GM08714 (cell line): ENCODE measurements at regions not wholly inside any gene's neighbourhood (a gene's known extent, or its start where the extent isn't known, plus 50 kb on each side); places are given as distances from the start of the nearest gene placed in this dataset.
"Not testable (repeated sequence)": the region's sequence is repeated elsewhere in the genome, so short reads cannot be mapped to it uniquely, and the experiment has no call there.

Experiments
- H3K4me3 ChIP-seq: fragments of 200-500 bp; sonication (Bioruptor generic); 2 replicates; pipeline ENCODE4 v1.5.1; 2014; ENCODE audit warnings: mild to moderate bottlenecking, low read length, inconsistent platforms
- ZNF274 ChIP-seq: IDR thresholded peaks from 2 replicates; pipeline ENCODE4 v1.6.1; 2012; ENCODE audit warnings: mild to moderate bottlenecking, low read depth, low read length

DNA sequence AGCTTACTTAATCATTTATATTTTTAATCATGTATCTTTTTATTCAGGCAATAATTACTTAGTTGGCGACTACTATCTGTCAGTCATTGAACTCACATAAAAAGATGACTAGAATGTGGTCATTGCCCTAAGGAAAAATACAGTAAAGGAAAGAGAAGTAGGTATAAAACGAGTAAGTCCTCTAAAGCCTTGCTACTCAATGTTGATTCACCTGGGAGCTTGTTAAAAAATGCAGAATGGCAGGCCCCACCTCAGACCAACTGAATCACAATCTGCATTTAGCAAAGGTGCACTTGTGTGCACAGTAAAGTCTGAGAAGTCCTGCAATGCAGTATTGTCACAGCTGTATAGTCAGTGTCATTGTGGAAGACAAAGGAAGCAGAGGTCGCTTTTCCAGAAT is 592.4 kb downstream of the CSNK1G3 start:
- TF ChIP-seq ZNF274: no peak
- no peak overlapping the region for H3K4me3 ChIP-seq

DNA sequence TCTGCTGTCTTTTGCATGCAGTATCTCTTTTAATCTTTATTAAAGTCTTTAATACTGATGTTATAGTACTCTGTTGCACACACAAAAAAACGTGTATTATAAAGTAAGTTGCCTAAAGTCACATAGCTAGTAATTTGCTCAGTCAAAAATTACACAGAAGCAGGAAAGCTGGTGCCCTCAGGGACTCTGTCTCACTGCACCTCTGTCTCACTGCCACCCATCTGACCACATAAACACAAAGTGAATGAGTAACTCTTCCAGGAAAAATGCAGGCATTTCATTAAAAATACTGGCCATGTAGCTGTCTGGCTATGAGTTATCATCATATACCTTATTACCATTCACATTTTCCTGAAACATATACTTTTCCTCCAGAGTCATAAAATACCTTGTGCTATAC is 591.7 kb downstream of the CSNK1G3 start:
- H3K4me3 ChIP-seq: no peak overlapping the region

DNA sequence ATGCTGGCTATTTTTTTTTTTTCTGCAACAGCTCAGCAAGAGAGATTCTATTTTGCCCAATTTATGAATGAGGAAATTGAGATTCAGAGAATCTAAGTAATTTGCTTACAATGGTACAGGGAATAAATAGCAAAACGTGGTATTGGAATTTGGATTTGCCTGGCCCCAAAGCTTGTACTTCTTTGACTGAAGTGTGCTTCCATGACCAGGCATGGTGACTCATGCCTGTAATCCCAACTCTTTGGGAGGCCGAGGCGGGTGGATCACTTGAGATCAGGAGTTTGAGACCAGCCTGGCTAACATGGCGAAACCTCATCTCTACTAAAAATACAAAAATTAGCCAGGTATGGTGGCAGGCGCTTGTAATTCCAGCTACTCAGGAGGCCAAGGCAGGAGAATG is 591.1 kb downstream of the CSNK1G3 start:
- not testable (repeated sequence) for H3K4me3 ChIP-seq

More for the DNA sequence above, 591.7 kb downstream of the CSNK1G3 start:
- no peak for TF ChIP-seq ZNF274

DNA sequence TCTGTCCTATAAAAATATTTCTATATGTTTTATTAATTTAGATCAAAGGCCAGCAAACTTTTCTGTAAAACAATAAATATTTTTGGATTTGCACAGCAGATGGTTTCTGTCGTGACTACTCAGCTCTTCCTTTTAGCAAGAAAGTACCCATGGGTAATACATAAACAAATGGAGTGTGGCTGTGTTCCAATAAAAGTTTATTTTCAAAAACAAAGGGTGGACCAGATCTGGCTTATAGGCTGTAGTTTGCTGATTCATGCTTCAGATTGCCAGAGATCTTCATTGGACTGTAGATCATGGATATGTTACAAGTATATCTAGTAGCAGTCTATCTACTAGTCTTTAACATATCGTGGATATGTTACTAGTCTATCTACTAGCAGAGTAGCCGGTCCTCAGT is 590.5 kb downstream of the CSNK1G3 start:
- H3K4me3 ChIP-seq: no peak overlapping the region
- TF ChIP-seq ZNF274: no peak

DNA sequence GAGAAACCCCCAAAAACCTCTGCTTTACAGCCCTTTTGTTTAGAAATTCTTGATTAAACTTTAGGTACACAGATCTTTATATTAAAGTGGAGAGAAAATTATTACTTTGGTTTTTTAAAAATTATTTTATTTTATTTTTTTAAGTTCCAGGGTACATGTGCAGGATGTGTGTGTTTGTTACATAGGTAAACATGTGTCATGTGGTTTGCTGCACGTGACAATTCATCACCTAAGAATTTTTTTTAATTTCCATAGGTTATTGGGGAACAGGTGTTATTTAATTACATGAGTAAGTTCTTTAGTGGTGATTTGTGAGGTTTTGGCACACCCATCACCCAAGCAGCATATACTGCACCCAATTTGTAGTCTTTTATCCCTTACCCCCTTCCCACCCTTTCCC is 581.7 kb downstream of the CSNK1G3 start:
- no peak overlapping the region for H3K4me3 ChIP-seq
- TF ChIP-seq ZNF274: no peak

DNA sequence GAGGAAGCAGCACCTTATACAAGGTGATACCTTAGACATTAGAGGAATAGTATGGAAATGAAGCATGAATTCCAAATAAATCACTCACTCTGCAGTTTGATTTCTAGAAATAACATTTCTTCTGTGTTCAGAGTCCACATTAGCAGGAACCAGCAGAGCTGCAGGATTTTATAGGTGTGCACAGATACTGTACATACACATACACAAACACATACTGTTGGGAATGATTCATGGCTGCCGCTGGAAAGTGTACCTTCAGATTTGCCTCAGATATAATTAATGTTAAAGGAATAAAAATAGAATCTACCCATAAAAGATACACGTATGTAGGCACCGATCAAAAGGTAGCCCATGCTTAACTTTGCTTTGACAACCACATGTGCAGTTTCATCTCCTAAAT is 578.1 kb downstream of the CSNK1G3 start:
- no peak for TF ChIP-seq ZNF274
- no peak overlapping the region for H3K4me3 ChIP-seq

DNA sequence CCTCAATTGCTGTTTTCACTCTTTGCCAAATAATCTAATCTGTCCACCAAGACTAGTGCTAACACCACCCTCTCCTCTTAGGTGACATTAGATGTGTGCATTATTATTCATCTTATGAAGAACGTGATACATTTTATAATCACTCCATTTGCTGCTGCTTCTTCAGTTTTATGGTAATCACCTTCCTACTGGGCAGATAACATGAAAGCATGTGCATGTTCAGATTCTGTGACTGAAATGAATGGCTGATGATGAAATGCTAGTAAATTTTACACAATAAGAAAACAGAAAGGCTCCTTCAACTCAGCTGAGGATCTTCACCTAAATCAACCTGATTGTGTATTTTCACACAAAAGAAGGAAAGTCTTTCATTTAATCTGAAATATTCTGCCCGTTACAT is 577.6 kb downstream of the CSNK1G3 start:
- no peak overlapping the region for H3K4me3 ChIP-seq
- no peak for TF ChIP-seq ZNF274

DNA sequence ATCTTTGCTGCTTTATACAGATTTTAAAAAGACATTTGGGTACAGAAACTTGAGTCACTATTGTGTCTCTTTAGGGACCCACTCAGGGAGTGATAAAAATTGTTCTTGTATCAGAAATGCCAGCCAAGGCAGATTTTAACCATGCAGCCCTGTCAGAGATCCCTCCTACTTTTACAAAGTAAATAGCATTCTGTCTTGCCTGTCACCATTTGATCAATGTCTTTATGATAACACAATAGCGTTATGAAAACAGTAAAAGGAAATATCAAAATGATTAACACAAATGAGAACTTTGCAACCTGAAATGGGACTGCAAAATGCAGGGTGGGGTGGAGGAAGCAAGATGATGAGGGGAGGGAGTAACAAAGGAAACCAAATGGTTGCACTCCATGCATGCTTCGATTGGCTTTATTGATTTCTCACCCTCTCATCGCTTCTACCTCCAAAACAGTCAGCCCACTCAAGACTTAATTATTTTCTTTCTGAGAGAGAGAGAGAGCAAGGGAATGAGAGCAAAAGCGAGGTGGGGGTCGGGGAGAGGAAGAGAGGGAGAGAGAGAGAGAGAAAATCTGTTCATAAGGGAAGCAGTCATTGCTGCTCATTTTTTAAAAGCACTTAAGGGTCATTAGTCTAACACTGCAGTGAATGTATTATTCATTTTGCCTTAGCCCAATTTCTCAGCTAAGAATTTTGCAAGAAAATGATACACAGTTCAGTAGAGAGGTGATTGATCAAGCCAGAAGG is 576.5 kb downstream of the CSNK1G3 start:
- no peak for TF ChIP-seq ZNF274
- H3K4me3 ChIP-seq: no peak overlapping the region

DNA sequence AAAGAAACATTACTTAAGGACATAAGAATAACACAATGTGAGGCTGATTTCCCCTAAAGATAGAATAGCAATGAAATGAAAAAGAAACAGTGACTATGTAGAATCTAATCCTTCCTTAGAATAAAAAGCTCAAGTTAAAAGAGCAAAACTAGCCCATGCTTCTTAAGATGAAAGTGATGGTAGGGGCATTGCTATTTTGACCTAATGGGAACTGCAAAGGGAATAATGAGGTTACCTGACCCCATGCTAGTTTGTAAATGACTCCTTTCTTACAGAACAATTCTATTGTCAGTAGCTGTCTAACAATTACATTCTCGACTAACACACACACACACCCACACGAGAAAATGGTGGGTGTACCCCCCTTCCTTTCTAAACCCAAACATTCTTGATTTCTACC is 575.8 kb downstream of the CSNK1G3 start:
- no peak for TF ChIP-seq ZNF274
- no peak overlapping the region for H3K4me3 ChIP-seq

DNA sequence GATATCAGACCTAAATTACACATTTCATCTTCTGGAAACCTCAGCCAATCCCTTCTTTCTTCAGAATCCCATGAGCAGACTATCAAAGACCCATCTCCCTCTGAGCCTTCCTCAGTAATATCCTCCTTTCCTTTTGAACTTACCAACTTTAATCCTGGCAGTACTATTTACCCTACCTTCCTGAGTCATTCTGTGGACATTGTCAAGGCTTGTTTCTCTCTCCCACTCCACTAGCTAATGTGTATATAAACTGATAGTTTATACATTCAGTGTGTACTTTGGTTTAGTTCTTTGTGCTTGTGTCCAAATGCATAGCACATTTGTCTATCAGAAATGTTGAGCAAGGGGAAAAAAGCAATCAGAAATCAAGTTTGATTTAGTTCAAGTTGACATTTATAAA is 568.3 kb downstream of the CSNK1G3 start:
- TF ChIP-seq ZNF274: no peak
- no peak overlapping the region for H3K4me3 ChIP-seq

DNA sequence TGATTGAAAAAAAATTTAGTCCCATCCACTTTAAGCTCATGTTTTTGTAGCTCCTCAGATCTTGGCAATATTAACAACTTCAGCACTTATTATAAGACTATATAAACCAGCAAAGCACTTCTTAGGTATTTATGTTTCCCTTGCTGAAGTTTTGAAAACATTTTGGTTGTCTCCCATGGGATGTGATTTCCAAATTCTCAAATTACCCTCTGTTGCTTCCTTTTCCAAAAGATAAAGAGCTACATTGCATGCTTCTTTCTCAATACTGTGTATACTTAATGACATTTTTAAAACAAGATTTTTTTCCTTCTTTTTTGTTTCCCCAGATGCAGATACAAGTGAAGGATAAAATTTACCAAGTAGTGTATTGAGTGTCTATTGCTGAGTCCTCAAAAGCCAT is 567.1 kb downstream of the CSNK1G3 start:
- no peak for TF ChIP-seq ZNF274
- no peak overlapping the region for H3K4me3 ChIP-seq

DNA sequence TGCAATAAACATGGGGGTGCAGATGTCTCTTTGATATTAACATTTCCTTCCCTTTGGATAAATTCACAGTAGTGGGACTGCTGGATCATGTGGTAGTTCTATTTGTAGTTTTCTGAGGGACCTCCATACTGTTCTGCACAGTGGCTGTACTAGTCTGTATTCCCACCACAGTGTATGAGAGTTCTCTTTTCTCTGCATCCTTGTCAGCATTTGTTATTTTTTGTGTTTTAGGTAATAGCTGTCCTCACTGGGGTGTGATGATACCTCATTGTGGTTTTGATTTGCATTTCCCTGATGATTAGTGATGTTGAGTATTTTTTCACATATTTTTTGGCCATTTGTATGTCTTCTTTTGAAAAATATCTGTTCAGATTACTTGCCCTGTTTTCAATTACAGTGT is 562.5 kb downstream of the CSNK1G3 start:
- no peak overlapping the region for H3K4me3 ChIP-seq
- no peak for TF ChIP-seq ZNF274

DNA sequence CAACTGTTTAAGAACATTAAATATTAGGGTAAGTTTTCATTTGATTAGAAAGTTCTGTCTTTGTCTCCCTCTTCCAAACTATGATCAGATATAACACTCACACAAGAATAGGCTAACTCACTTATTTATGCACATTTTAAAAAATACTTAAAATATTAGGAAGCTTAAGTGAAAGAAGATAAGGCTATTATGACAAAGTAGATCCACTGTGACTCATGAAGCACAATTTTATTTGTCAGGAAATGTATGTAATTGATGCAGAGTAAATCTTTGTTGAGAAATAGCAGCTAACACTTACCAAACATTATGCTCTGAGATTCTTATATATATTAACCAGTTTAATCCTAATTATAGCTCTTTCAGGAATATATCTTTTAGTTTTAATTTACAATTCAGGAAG is 560.6 kb downstream of the CSNK1G3 start:
- H3K4me3 ChIP-seq: no peak overlapping the region
- TF ChIP-seq ZNF274: no peak

DNA sequence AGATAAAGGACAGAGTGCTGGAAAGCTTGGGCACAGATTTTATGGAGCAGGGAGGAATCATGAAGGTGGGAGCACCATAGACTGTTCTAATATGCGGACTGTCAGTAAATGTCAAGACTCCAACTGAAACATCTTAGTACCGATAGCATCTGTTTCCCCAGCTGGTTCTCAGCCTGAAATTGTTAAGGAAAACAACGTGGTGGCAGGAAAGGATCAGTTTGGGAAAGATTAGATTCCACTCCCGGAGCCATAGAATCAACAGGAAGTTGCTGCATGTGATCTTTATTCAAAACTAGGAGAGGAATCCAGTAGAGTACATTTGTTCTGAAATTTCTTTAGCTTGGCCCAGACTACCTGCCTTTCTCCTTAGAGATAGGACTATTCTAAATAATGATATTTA is 559.1 kb downstream of the CSNK1G3 start:
- TF ChIP-seq ZNF274: no peak
- no peak overlapping the region for H3K4me3 ChIP-seq

DNA sequence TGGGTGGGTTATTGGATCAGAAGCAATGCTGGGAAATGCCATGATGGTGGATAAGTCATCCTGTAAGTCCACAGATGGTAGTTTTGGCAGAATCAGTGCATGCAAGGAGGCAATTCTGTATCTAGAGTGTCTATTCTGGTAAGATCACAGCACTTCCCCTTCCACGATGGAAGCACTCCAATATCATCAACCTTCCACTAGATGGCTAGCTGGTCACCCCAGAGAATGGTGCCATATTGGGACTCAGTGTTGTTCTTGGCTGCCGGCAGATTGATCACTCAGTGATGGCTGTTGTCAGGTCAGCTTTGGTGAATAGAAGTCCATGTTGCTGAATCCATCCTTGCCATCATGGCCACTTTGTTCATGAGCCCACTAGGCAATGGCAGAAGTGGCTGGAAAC is 553.5 kb downstream of the CSNK1G3 start:
- no peak overlapping the region for H3K4me3 ChIP-seq
- TF ChIP-seq ZNF274: no peak

DNA sequence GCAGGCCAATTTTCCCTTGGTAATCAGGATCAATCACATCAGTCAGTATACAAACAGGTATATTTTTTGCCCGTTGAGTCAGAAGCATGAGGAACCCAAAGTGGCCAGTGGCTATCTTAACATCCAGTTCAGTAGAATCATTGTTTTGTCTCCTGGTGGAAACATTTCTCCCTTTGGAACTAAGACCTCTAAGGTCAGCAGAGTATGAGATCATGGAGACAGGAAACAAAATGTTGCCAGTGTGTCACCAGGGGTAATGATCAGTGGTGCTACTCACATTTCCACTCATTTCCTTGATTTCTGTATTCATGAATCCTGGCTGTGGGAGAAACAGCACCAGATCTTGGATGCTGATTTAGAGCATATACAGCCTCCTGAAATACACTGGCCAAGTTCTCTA is 553.0 kb downstream of the CSNK1G3 start:
- no peak for TF ChIP-seq ZNF274
- H3K4me3 ChIP-seq: no peak overlapping the region

DNA sequence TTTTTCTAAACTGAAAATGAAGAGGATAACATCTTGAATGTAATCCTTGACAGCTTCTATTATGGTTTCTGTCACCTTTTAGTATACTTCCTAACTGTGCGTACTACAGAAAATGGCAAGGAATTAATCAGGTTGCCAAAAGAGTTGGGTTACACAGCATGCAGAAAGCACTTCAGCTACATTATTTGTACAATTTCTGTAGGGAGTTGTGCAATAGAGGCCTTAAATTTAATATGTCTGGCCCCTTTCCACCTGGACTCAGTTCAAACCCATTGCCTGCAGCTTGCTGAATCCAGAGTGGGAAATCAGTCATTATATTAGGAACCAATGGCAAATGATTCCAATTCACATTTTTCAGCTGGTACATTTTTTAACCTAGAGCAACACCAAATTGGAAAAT is 549.7 kb downstream of the CSNK1G3 start:
- H3K4me3 ChIP-seq: no peak overlapping the region
- no peak for TF ChIP-seq ZNF274
